Epithelial cell of esophagus (primary cell): ENCODE measurements at regions not wholly inside any gene's neighbourhood (a gene's known extent, or its start where the extent isn't known, plus 50 kb on each side); places are given as distances from the start of the nearest gene placed in this dataset.

Source experiments
- DNase-seq: peaks from one replicate; pipeline ENCODE4 v3.0.0; 2010; ENCODE audit warnings: low read depth
- H3K4me3 ChIP-seq: 2 replicates; pipeline ENCODE4 v1.5.1; 2011; ENCODE audit warnings: mild to moderate bottlenecking, low read length, control low read depth
- CTCF ChIP-seq: IDR thresholded peaks from 2 replicates; pipeline ENCODE4 v1.5.1; 2011; ENCODE audit warnings: low read depth, mild to moderate bottlenecking, low read length, control low read depth, inconsistent platforms; ENCODE audit not compliant: insufficient read depth; ENCODE audit errors: missing control alignments

GRCh38 chr5:57325678-57326397 is 152.0 kb downstream of the GPBP1 start:
- no peak for TF ChIP-seq CTCF
- no peak overlapping the region for H3K4me3 ChIP-seq
- DNase-seq = no peak

GRCh38 chr5:57324861-57325260 is 151.0 kb downstream of the GPBP1 start:
- no peak for DNase-seq
- TF ChIP-seq CTCF = no peak

GRCh38 chr5:57324181-57324580 is 150.3 kb downstream of the GPBP1 start:
- no peak for TF ChIP-seq CTCF

More at GRCh38 chr5:57324861-57325260, 151.0 kb downstream of the GPBP1 start:
- no peak overlapping the region for H3K4me3 ChIP-seq

GRCh38 chr5:57320582-57320981 is 146.7 kb downstream of the GPBP1 start:
- H3K4me3 ChIP-seq = no peak overlapping the region
- DNase-seq = no peak
- no peak for TF ChIP-seq CTCF

More at GRCh38 chr5:57324181-57324580, 150.3 kb downstream of the GPBP1 start:
- H3K4me3 ChIP-seq = no peak overlapping the region
- DNase-seq = no peak

GRCh38 chr5:57319628-57320027 is 145.8 kb downstream of the GPBP1 start:
- no peak for TF ChIP-seq CTCF
- no peak for DNase-seq
- H3K4me3 ChIP-seq = no peak overlapping the region

GRCh38 chr5:57318251-57318650 is 144.4 kb downstream of the GPBP1 start:
- no peak overlapping the region for H3K4me3 ChIP-seq
- no peak for DNase-seq
- no peak for TF ChIP-seq CTCF

GRCh38 chr5:57317341-57317740 is 143.5 kb downstream of the GPBP1 start:
- no peak for TF ChIP-seq CTCF
- no peak for DNase-seq
- H3K4me3 ChIP-seq = no peak overlapping the region
